Kidney (tissue), 13 donors: ENCODE measurements at regions not wholly inside any gene's neighbourhood (a gene's known extent, or its start where the extent isn't known, plus 50 kb on each side); places are given as distances from the start of the nearest gene placed in this dataset.

Experiments
- DNase-seq, 5 donors: peaks; one replicate each; pipeline ENCODE4 v3.0.0-alpha.2; 2013 to 2020
- FAIRE-seq: peaks from 2 replicates; lab custom pipeline; 2012; peaks lifted over from hg19 to GRCh38; lab: Jason Lieb, UNC
- H3K27ac ChIP-seq, 2 donors: one replicate each; pipeline ENCODE4 v1.7.0; 2013; ENCODE audit warnings: low read depth in 2 of 2, low read length in 2 of 2, inconsistent platforms in 1 of 2
- H3K27me3 ChIP-seq: one replicate; pipeline ENCODE4 v1.7.1; 2013; ENCODE audit warnings: low read length, inconsistent platforms; ENCODE audit not compliant: control insufficient read depth, insufficient read depth
- H3K36me3 ChIP-seq, 3 donors: one replicate each; pipeline versions ENCODE4 v1.7.0 to v1.7.1; 2013; ENCODE audit warnings: low read length in 3 of 3, control low read depth in 1 of 3, inconsistent platforms in 1 of 3; ENCODE audit not compliant: insufficient read depth in 3 of 3, control insufficient read depth in 2 of 3
- H3K4me1 ChIP-seq, 3 donors: one replicate each; pipeline versions ENCODE4 v1.7.0 to v1.7.1; 2013; ENCODE audit warnings: low read length in 3 of 3, inconsistent platforms in 1 of 3, low read depth in 1 of 3; ENCODE audit not compliant: control insufficient read depth in 2 of 3, insufficient read depth in 2 of 3
- H3K4me3 ChIP-seq, 3 donors: one replicate each; pipeline versions ENCODE4 v1.7.0 to v1.8.1; 2013; ENCODE audit warnings: low read length in 3 of 3, control low read depth in 1 of 3, inconsistent platforms in 1 of 3
- H3K9ac ChIP-seq, 3 donors: one replicate each; pipeline versions ENCODE4 v1.7.0 to v1.7.1; 2013; ENCODE audit warnings: low read length in 3 of 3, control low read depth in 1 of 3, inconsistent platforms in 1 of 3
- H3K9me3 ChIP-seq, 3 donors: one replicate each; pipeline versions ENCODE4 v1.7.0 to v1.7.1; 2013; ENCODE audit warnings: low read length in 3 of 3, control low read depth in 1 of 3, inconsistent platforms in 1 of 3; ENCODE audit not compliant: control insufficient read depth in 2 of 3, insufficient read depth in 1 of 3
- intact Hi-C: fragments of 100-400 bp; cut with DNase I; formaldehyde crosslinking; loops from one replicate; pipeline ENCODE4 v1.11.1; 2022
- TF ChIP-seq, protein P1 (sequence below): IDR thresholded peaks from 3 replicates; pipeline ENCODE4 v1.5.1; 2012; ENCODE audit warnings: mild to moderate bottlenecking, moderate library complexity, borderline replicate concordance; ENCODE audit not compliant: insufficient read depth; ENCODE audit errors: extremely low read depth
- donor health status: control.
- donor health status: control.
- donor health status: control.
- donor health status: control.
- donor health status: control.
- donor health status: DM: yes; HTN: yes; CAD: no.
- donor health status: Normal renal cell carcinoma (clear cell type).

DNA sequence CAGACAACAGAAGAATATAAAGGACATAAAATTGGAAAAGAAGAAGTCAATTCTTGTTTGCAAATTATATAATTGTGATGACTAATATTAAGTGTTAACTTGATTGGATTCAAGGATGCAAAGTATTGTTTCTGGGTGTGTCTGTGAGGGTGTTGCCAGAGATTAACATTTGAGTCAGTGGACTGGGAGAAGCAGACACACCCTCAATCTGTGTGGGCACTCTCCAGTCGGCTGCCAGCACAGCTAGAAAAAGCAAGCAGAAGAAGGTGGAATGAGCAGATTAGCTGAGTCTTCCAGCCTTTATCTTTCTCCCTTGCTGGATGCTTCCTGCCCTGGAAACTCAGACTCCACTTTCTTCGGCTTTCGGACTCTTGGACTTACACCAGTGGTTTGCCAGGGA lies 51.7 kb downstream of the UBE2NL start:
- no peak overlapping the region for H3K27ac ChIP-seq
- H3K27me3 ChIP-seq: no peaks in the 10 kb centered on the region
- FAIRE-seq (no peak), DNase-seq (no peak)
- no peak overlapping the region for H3K9ac ChIP-seq
- TF ChIP-seq, protein P1, sequence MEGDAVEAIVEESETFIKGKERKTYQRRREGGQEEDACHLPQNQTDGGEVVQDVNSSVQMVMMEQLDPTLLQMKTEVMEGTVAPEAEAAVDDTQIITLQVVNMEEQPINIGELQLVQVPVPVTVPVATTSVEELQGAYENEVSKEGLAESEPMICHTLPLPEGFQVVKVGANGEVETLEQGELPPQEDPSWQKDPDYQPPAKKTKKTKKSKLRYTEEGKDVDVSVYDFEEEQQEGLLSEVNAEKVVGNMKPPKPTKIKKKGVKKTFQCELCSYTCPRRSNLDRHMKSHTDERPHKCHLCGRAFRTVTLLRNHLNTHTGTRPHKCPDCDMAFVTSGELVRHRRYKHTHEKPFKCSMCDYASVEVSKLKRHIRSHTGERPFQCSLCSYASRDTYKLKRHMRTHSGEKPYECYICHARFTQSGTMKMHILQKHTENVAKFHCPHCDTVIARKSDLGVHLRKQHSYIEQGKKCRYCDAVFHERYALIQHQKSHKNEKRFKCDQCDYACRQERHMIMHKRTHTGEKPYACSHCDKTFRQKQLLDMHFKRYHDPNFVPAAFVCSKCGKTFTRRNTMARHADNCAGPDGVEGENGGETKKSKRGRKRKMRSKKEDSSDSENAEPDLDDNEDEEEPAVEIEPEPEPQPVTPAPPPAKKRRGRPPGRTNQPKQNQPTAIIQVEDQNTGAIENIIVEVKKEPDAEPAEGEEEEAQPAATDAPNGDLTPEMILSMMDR: no peak
- intact Hi-C loops: no loop called here
- no peak overlapping the region for H3K4me3 ChIP-seq
- no peaks in the 10 kb centered on the region for H3K36me3 ChIP-seq
- no peaks in the 10 kb centered on the region for H3K4me1 ChIP-seq
- no peaks in the 10 kb centered on the region for H3K9me3 ChIP-seq

DNA sequence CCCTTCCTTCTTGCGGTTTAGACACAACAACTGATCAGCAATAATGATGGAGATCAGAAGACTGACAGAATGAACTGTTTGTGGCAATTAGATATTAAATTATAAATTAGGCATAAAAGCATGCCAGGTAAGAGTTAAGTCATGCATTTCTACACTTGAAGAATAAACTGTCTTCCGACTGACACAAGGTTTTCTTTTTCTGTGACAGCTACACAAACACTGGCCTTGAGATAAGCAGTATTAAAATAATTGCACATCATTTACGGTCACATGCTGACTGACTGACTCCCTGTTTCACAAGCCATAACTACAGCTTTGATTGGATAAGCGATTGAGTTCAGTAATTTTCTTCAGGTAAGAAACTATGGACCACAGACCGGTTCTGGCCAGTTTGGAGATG lies 56.2 kb downstream of the UBE2NL start:
- H3K9me3 ChIP-seq: no peaks in the 10 kb centered on the region
- no peaks in the 10 kb centered on the region for H3K36me3 ChIP-seq
- TF ChIP-seq, protein P1: no peak
- H3K4me1 ChIP-seq: no peaks in the 10 kb centered on the region
- H3K27me3 ChIP-seq: no peaks in the 10 kb centered on the region
- DNase-seq (no peak), FAIRE-seq (no peak)
- H3K9ac ChIP-seq: no peak overlapping the region
- H3K27ac ChIP-seq: no peak overlapping the region
- intact Hi-C loops: no loop called here
- H3K4me3 ChIP-seq: no peak overlapping the region

DNA sequence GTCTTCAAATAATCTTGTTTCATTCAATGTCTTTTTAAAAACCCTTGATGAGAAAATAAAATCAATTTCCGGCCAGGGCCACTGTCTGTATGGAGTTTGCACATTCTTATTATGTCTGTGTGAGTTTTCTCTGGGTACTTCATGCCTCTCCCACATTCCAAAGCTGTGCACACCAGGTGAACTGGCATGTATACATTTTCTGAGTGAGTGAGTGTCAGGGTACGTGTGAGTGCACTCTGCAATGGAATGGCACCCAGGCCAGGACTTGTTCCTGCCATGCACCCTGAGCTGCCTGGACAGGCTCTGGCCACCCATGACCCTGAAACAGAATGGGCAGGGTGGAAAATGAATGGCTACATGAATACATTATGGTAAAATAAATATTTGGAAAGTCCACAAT lies 61.3 kb downstream of the UBE2NL start:
- DNase-seq (no peak), FAIRE-seq (no peak)
- Histone ChIP-seq H3K9ac (no peak overlapping the region), H3K4me1 (no peaks in the 10 kb centered on the region), H3K27ac (no peak overlapping the region), H3K9me3 (no peaks in the 10 kb centered on the region), H3K27me3 (no peaks in the 10 kb centered on the region), H3K4me3 (no peak overlapping the region), H3K36me3 (no peaks in the 10 kb centered on the region)
- intact Hi-C loops: no loop called here
- TF ChIP-seq, protein P1: no peak

DNA sequence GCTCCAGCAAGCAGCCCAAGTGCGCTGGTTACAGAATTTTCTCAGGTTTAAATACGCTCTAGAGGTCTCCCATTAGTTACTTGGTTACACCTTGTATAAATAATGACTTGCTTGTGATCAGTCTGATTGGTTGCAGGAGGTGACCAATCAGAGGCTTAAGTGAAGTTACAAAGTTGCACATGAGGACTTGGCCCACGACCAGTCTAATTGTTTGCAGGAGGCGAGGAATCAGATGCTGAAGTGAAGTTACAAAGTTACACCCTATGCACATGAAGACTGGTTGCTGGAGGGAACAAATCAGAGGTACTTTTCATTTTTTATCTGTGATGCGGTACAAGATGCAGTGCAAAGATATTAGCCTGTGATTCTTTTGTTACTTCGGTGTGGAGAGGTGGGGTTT lies 80.7 kb downstream of the UBE2NL start:
- no peak overlapping the region for H3K27ac ChIP-seq
- no peak for FAIRE-seq
- intact Hi-C loops: no loop called here

More for the DNA sequence above, 80.7 kb downstream of the UBE2NL start:
- Histone ChIP-seq H3K4me1 (no peaks in the 10 kb centered on the region), H3K9me3 (no peaks in the 10 kb centered on the region), H3K9ac (no peak overlapping the region), H3K27me3 (no peaks in the 10 kb centered on the region), H3K36me3 (no peaks in the 10 kb centered on the region), H3K4me3 (no peak overlapping the region)
- TF ChIP-seq, protein P1: no peak
- DNase-seq: no peak
